SK-MEL-5 (cell line): ENCODE measurements at regions not wholly inside any gene's neighbourhood (a gene's known extent, or its start where the extent isn't known, plus 50 kb on each side); places are given as distances from the start of the nearest gene placed in this dataset.
A peak's percentile ranks its signal among the peaks of the same experiment; 100 is the strongest.
"Not testable (repeated sequence)": the region's sequence is repeated elsewhere in the genome, so short reads cannot be mapped to it uniquely, and the experiment has no call there.

Source experiments
- DNase-seq: peaks from one replicate; pipeline ENCODE4 v3.0.0-alpha.2; 2016; ENCODE audit warnings: low read depth, low spot score
- in situ Hi-C: cut with HindIII; loops from 2 replicates; pipeline ENCODE4 v1.10.0; 2016; ENCODE audit warnings: low sequenced_read_pairs, high pct_unique_total_duplicates, low pct_unique_long_range_greater_than_20kb

- in situ Hi-C loops: no loop called here
- no peak for DNase-seq
Observed at GRCh38 chr3:176840641-176841286, 356.5 kb downstream of the TBL1XR1 start.

GRCh38 chr3:176839901-176840300 lies 357.4 kb downstream of the TBL1XR1 start:
- no peak for DNase-seq
- in situ Hi-C loops: no loop called here

GRCh38 chr3:176839466-176839865 lies 357.8 kb downstream of the TBL1XR1 start:
- in situ Hi-C loops: no loop called here
- DNase-seq: no peak

GRCh38 chr3:176827244-176827643 lies 370.0 kb downstream of the TBL1XR1 start:
- in situ Hi-C loops, DNase-seq: not testable (repeated sequence)

GRCh38 chr3:176824811-176825210 lies 372.5 kb downstream of the TBL1XR1 start:
- in situ Hi-C loops: no loop called here
- DNase-seq: no peak

- DNase-seq: no peak
- in situ Hi-C loops: no loop called here
Observed at GRCh38 chr3:176820764-176821163, 376.5 kb downstream of the TBL1XR1 start.

GRCh38 chr3:176816937-176817336 lies 380.3 kb downstream of the TBL1XR1 start:
- no peak for DNase-seq
- in situ Hi-C loops: no loop called here

GRCh38 chr3:176814285-176814684 lies 383.0 kb downstream of the TBL1XR1 start:
- in situ Hi-C loops: no loop called here

GRCh38 chr3:176807938-176808337 lies 389.3 kb downstream of the TBL1XR1 start:
- DNase-seq: no peak
- in situ Hi-C loops: no loop called here

More at GRCh38 chr3:176814285-176814684, 383.0 kb downstream of the TBL1XR1 start:
- DNase-seq: peak; percentile 84

GRCh38 chr3:176799675-176800074 lies 397.6 kb downstream of the TBL1XR1 start:
- in situ Hi-C loops: no loop called here
- DNase-seq: no peak

GRCh38 chr3:176798680-176799079 lies 398.6 kb downstream of the TBL1XR1 start:
- in situ Hi-C loops: no loop called here

GRCh38 chr3:176796371-176796770 lies 400.9 kb downstream of the TBL1XR1 start:
- in situ Hi-C loops: no loop called here
- no peak for DNase-seq

More at GRCh38 chr3:176798680-176799079, 398.6 kb downstream of the TBL1XR1 start:
- DNase-seq: no peak

GRCh38 chr3:176795891-176796290 lies 401.4 kb downstream of the TBL1XR1 start:
- in situ Hi-C loops: no loop called here
- DNase-seq: no peak

GRCh38 chr3:176794406-176794805 lies 402.9 kb downstream of the TBL1XR1 start:
- DNase-seq: no peak

GRCh38 chr3:176789947-176790346 lies 407.3 kb downstream of the TBL1XR1 start:
- in situ Hi-C loops: no loop called here
- no peak for DNase-seq

More at GRCh38 chr3:176794406-176794805, 402.9 kb downstream of the TBL1XR1 start:
- in situ Hi-C loops: no loop called here

GRCh38 chr3:176789281-176789705 lies 408.0 kb downstream of the TBL1XR1 start:
- in situ Hi-C loops: no loop called here
- DNase-seq: no peak

- no peak for DNase-seq
- in situ Hi-C loops: no loop called here
Observed at GRCh38 chr3:176787506-176787905, 409.8 kb downstream of the TBL1XR1 start.

GRCh38 chr3:176785171-176785570 lies 412.1 kb downstream of the TBL1XR1 start:
- in situ Hi-C loops: no loop called here

GRCh38 chr3:176780766-176781165 lies 416.5 kb downstream of the TBL1XR1 start:
- in situ Hi-C loops: no loop called here
- no peak for DNase-seq

More at GRCh38 chr3:176785171-176785570, 412.1 kb downstream of the TBL1XR1 start:
- no peak for DNase-seq
